ENCODE measurements at regions not wholly inside any gene's neighbourhood (a gene's known extent, or its start where the extent isn't known, plus 50 kb on each side); places are given as distances from the start of the nearest gene placed in this dataset.

DNA sequence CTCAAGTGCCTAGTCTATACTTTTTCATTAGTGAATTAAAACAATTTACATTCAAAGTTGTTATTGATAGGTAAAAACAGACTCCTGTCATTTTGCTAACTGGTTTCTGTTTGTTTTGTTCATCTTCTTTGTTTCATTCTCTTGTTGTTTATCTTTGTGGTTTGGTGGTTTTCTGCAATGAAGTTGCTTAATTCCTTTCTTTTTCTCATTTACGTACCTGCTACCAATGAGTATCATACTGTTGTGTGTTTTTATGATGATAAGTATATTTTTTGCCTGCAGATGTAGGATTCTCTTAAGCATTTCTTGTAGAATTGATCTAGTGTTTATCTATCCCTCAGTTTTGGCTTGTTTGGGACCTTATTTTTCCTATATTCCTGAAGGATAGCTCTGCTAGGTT is 2230.0 kb downstream of the MAT2B start (continued):
- TF ChIP-seq, protein P1, sequence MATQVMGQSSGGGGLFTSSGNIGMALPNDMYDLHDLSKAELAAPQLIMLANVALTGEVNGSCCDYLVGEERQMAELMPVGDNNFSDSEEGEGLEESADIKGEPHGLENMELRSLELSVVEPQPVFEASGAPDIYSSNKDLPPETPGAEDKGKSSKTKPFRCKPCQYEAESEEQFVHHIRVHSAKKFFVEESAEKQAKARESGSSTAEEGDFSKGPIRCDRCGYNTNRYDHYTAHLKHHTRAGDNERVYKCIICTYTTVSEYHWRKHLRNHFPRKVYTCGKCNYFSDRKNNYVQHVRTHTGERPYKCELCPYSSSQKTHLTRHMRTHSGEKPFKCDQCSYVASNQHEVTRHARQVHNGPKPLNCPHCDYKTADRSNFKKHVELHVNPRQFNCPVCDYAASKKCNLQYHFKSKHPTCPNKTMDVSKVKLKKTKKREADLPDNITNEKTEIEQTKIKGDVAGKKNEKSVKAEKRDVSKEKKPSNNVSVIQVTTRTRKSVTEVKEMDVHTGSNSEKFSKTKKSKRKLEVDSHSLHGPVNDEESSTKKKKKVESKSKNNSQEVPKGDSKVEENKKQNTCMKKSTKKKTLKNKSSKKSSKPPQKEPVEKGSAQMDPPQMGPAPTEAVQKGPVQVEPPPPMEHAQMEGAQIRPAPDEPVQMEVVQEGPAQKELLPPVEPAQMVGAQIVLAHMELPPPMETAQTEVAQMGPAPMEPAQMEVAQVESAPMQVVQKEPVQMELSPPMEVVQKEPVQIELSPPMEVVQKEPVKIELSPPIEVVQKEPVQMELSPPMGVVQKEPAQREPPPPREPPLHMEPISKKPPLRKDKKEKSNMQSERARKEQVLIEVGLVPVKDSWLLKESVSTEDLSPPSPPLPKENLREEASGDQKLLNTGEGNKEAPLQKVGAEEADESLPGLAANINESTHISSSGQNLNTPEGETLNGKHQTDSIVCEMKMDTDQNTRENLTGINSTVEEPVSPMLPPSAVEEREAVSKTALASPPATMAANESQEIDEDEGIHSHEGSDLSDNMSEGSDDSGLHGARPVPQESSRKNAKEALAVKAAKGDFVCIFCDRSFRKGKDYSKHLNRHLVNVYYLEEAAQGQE (IDR thresholded peaks at IDR 0.05) = no peak
- TF ChIP-seq, protein P2, sequence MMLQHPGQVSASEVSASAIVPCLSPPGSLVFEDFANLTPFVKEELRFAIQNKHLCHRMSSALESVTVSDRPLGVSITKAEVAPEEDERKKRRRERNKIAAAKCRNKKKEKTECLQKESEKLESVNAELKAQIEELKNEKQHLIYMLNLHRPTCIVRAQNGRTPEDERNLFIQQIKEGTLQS (IDR thresholded peaks at IDR 0.05) = no peak
- no peak for TF ChIP-seq JUND (IDR thresholded peaks at IDR 0.05)

DNA sequence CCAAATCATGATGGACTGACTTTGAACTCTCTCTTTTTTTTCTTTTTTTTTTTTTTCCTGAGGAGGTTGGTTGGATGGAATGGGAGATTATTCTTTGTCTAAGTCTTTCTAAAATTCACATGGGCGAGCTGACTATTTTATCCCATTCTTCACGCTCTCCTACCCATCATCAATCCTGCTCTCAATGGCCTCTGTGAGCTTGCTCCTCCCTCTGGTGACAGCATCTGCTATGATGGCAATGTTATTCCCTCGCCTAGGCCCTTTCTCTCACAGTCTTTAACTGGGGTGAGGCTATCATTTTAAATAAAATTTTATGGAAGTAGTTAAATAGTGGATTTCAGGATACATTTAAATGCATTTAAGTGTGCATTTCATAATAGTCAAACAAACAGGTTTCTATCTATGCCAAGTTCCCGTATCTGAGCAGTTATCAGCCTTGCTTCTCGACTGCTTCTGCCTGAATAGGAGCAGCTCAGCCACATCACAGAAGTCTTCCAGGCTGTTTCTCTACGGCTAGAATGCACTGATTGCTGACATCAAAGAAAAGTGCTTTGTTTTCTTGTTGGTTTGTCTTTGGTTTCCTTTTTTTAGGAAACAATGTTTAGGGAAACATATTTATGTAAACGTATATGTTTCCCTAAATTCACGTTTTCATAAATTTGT is 2233.8 kb downstream of the MAT2B start:
- 73% methylated on average over 8 of the region's 8 CpGs for WGBS
- Histone ChIP-seq H3K4me3 (ENCODE audit: low read depth in 1 of 3, low read length in 3 of 3) (no peak overlapping the region), H3K27me3 (ENCODE audit: control insufficient read depth in 4 of 4, insufficient read depth in 4 of 4, low read length in 3 of 4) (no peaks in the 10 kb centered on the region), H3K36me3 (ENCODE audit: control insufficient read depth in 4 of 4, insufficient read depth in 3 of 4, low read depth in 1 of 4, low read length in 3 of 4) (no peaks in the 10 kb centered on the region), H3K27ac (ENCODE audit: low read depth in 1 of 2, low read length in 2 of 2) (no peak overlapping the region), H3K9me3 (ENCODE audit: control insufficient read depth in 4 of 4, low read length in 3 of 4) (peaks cover 0 to 2% (median 0%) of the 10 kb centered on the region in 4 donors), H3K9ac (ENCODE audit: low read depth in 1 of 2, low read length in 2 of 2) (no peak overlapping the region), H3K4me1 (ENCODE audit: control insufficient read depth in 4 of 4, insufficient read depth in 4 of 4, low read length in 3 of 4) (no peaks in the 10 kb centered on the region)
- DNase-seq (ENCODE audit: low spot score) = no peak
- TF ChIP-seq, protein P3, sequence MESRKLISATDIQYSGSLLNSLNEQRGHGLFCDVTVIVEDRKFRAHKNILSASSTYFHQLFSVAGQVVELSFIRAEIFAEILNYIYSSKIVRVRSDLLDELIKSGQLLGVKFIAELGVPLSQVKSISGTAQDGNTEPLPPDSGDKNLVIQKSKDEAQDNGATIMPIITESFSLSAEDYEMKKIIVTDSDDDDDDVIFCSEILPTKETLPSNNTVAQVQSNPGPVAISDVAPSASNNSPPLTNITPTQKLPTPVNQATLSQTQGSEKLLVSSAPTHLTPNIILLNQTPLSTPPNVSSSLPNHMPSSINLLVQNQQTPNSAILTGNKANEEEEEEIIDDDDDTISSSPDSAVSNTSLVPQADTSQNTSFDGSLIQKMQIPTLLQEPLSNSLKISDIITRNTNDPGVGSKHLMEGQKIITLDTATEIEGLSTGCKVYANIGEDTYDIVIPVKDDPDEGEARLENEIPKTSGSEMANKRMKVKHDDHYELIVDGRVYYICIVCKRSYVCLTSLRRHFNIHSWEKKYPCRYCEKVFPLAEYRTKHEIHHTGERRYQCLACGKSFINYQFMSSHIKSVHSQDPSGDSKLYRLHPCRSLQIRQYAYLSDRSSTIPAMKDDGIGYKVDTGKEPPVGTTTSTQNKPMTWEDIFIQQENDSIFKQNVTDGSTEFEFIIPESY (IDR thresholded peaks at IDR 0.05) = no peak
- TF ChIP-seq HNF4A (conservative IDR thresholded peaks at IDR 0.05) (no peak), EGR1 (IDR thresholded peaks at IDR 0.05; ENCODE audit: low read depth in 2 of 2) (no peak), GABPA (IDR thresholded peaks at IDR 0.05 in 1 of 2, conservative IDR thresholded peaks at IDR 0.05 in 1 of 2) (no peak), JUND (IDR thresholded peaks at IDR 0.05) (no peak), NR2F2 (IDR thresholded peaks at IDR 0.05) (no peak), HNF4G (IDR thresholded peaks at IDR 0.05) (no peak), RXRA (IDR thresholded peaks at IDR 0.05) (no peak), FOXA2 (IDR thresholded peaks at IDR 0.05) (no peak), RAD21 (IDR thresholded peaks at IDR 0.05) (no peak), TAF1 (conservative IDR thresholded peaks at IDR 0.05) (no peak), YY1 (IDR thresholded peaks at IDR 0.05) (no peak), SP1 (IDR thresholded peaks at IDR 0.05) (no peak)
- TF ChIP-seq, protein P1 (IDR thresholded peaks at IDR 0.05) = no peak
- TF ChIP-seq, protein P4, sequence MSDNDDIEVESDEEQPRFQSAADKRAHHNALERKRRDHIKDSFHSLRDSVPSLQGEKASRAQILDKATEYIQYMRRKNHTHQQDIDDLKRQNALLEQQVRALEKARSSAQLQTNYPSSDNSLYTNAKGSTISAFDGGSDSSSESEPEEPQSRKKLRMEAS (IDR thresholded peaks at IDR 0.05) = no peak
- TF ChIP-seq, protein P5, sequence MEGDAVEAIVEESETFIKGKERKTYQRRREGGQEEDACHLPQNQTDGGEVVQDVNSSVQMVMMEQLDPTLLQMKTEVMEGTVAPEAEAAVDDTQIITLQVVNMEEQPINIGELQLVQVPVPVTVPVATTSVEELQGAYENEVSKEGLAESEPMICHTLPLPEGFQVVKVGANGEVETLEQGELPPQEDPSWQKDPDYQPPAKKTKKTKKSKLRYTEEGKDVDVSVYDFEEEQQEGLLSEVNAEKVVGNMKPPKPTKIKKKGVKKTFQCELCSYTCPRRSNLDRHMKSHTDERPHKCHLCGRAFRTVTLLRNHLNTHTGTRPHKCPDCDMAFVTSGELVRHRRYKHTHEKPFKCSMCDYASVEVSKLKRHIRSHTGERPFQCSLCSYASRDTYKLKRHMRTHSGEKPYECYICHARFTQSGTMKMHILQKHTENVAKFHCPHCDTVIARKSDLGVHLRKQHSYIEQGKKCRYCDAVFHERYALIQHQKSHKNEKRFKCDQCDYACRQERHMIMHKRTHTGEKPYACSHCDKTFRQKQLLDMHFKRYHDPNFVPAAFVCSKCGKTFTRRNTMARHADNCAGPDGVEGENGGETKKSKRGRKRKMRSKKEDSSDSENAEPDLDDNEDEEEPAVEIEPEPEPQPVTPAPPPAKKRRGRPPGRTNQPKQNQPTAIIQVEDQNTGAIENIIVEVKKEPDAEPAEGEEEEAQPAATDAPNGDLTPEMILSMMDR (IDR thresholded peaks at IDR 0.05; ENCODE audit: low read depth, low read length, missing input control) = no peak
- TF ChIP-seq, protein P2 (IDR thresholded peaks at IDR 0.05) = no peak

All from liver (tissue), 8 donors.